Osteocyte (in vitro differentiated cells): ENCODE measurements at regions not wholly inside any gene's neighbourhood (a gene's known extent, or its start where the extent isn't known, plus 50 kb on each side); places are given as distances from the start of the nearest gene placed in this dataset.

Experiments used
- DNase-seq: peaks from one replicate; pipeline ENCODE4 v3.0.0; 2021; ENCODE audit warnings: mixed read lengths; ENCODE audit not compliant: unreplicated experiment; ENCODE audit errors: extremely low spot score
- H3K27ac Mint-ChIP-seq: one replicate; pipeline ENCODE4 v1.8.0; 2021; ENCODE audit warnings: mild to moderate bottlenecking, mixed read lengths; ENCODE audit not compliant: unreplicated experiment
- H3K27me3 Mint-ChIP-seq: one replicate; pipeline ENCODE4 v1.8.0; 2021; ENCODE audit warnings: mixed read lengths; ENCODE audit not compliant: unreplicated experiment
- H3K36me3 Mint-ChIP-seq: one replicate; pipeline ENCODE4 v1.8.0; 2021; ENCODE audit warnings: mixed read lengths; ENCODE audit not compliant: unreplicated experiment
- H3K4me1 Mint-ChIP-seq: one replicate; pipeline ENCODE4 v1.8.0; 2021; ENCODE audit warnings: mixed read lengths; ENCODE audit not compliant: unreplicated experiment
- H3K4me3 Mint-ChIP-seq: one replicate; pipeline ENCODE4 v1.8.0; 2021; ENCODE audit warnings: mild to moderate bottlenecking, moderate library complexity, mixed read lengths; ENCODE audit not compliant: unreplicated experiment
- H3K9me3 Mint-ChIP-seq: one replicate; pipeline ENCODE4 v1.8.0; 2021; ENCODE audit warnings: mixed read lengths; ENCODE audit not compliant: unreplicated experiment
- CTCF ChIP-seq: fragments of 200-600 bp; sonication (generic); IDR thresholded peaks from 2 replicates; pipeline ENCODE4 v1.5.0; 2021; ENCODE audit warnings: antibody characterized with exemption, mild to moderate bottlenecking, moderate library complexity

GRCh38 chr22:48710410-48710809 is 1117.3 kb downstream of the BRD1 start:
- Mint-ChIP-seq H3K9me3 (peaks cover 4% of the 10 kb centered on the region), H3K27me3 (no peaks in the 10 kb centered on the region), H3K27ac (no peak overlapping the region), H3K4me3 (no peak overlapping the region), H3K36me3 (peaks cover 1% of the 10 kb centered on the region), H3K4me1 (no peaks in the 10 kb centered on the region)
- no peak for TF ChIP-seq CTCF
- DNase-seq: no peak

- DNase-seq: no peak
- Mint-ChIP-seq H3K36me3 (peaks cover 1% of the 10 kb centered on the region), H3K9me3 (peaks cover 3% of the 10 kb centered on the region), H3K27ac (no peak overlapping the region), H3K4me1 (no peaks in the 10 kb centered on the region), H3K4me3 (no peak overlapping the region), H3K27me3 (no peaks in the 10 kb centered on the region)
- no peak for TF ChIP-seq CTCF
These were observed 1117.7 kb downstream of the BRD1 start for GRCh38 chr22:48709976-48710375.

GRCh38 chr22:48709453-48709852 is 1118.2 kb downstream of the BRD1 start:
- no peak for TF ChIP-seq CTCF
- Mint-ChIP-seq H3K27me3 (no peaks in the 10 kb centered on the region), H3K27ac (no peak overlapping the region), H3K36me3 (no peaks in the 10 kb centered on the region), H3K9me3 (no peaks in the 10 kb centered on the region), H3K4me1 (no peaks in the 10 kb centered on the region), H3K4me3 (no peak overlapping the region)
- no peak for DNase-seq

- no peaks in the 10 kb centered on the region for H3K9me3 Mint-ChIP-seq
- TF ChIP-seq CTCF: no peak
- H3K4me1 Mint-ChIP-seq: no peaks in the 10 kb centered on the region
- no peak for DNase-seq
- no peak overlapping the region for H3K4me3 Mint-ChIP-seq
- H3K36me3 Mint-ChIP-seq: no peaks in the 10 kb centered on the region
- no peaks in the 10 kb centered on the region for H3K27me3 Mint-ChIP-seq
- H3K27ac Mint-ChIP-seq: no peak overlapping the region
These were observed 1119.0 kb downstream of the BRD1 start for GRCh38 chr22:48708558-48709245.

GRCh38 chr22:48707763-48708557 is 1119.7 kb downstream of the BRD1 start:
- Mint-ChIP-seq H3K4me1 (no peaks in the 10 kb centered on the region), H3K36me3 (no peaks in the 10 kb centered on the region), H3K9me3 (no peaks in the 10 kb centered on the region), H3K4me3 (no peak overlapping the region), H3K27me3 (no peaks in the 10 kb centered on the region), H3K27ac (no peak overlapping the region)
- DNase-seq: no peak
- no peak for TF ChIP-seq CTCF
